ENCODE measurements at regions not wholly inside any gene's neighbourhood (a gene's known extent, or its start where the extent isn't known, plus 50 kb on each side); places are given as distances from the start of the nearest gene placed in this dataset.
"Not testable (repeated sequence)": the region's sequence is repeated elsewhere in the genome, so short reads cannot be mapped to it uniquely, and the experiment has no call there.

DNA sequence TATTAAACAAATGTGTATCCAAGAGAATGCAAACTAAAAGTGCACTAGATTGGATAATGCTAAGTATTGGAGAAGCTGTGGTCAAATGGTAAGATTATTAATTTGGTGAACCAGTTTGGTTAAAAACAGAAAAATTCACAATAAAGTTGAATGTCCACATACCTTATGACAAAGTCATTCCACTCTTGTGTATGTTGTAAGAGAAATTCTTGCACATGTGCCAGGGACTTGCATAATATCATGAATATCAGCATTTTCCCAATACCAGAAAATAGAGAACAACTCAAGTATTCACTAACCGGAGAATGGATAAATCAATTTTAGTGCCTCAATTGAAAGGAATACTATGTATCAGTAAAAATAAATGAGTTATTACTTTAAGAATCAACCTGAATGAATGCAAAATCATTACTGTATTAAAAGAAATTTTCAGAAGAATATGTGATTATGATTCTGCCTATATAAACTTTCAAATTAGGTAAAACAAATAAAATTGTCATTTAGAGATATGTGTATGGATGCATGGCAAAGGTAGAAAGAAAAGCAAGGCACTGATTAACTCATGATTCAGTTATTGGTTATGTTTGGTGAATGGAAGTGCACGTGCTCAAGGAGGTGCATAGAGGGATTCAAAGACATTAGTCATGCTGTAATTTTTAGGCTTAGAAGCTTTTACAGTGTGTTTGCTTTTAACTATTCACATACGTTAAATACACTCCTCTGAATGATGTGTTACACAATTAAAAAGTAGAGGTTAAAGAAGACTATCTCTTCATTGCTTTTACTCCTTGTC is 217.4 kb upstream of the KCNK2 start:
- no peak for DNase-seq

DNA sequence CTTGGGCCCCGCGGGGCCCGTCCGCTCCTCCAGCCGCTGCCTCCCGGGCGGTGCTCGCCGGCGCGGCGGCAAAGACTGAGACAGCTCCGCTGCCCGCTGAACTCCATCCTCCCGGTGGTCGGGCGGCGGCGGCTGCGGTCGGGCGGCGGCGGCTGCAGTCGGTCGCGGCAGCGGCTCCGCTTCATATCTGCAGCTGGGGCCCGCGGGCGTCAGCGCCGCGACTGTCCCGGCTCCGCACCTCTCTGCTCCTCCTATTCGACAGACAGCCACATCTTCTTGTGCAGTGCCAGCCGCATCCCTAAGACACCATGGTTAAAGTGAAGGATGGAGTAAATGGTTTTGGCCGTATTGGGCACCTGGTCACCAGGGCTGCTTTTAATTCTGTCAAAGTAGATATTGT is 212.1 kb upstream of the KCNK2 start:
- DNase-seq, result not testable (repeated sequence)

DNA sequence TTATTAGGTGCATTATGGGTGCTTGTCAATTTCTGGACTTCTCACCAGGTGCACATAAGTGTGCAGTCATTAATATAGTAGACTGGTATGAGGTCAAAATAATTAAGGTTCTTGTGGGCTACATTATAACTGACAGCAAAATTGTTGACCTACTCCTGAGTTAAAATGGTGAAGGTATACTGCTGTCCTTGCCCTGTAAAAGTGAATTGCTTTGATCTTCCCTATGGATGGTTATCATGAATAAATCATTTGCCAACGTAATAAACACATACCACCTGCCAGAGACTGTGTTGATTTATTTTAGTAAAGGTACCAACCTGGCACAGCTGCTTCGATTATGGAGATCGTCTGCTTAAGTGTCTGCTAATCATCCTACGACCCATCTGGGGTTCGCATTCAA is 201.6 kb upstream of the KCNK2 start:
- no peak for DNase-seq

DNA sequence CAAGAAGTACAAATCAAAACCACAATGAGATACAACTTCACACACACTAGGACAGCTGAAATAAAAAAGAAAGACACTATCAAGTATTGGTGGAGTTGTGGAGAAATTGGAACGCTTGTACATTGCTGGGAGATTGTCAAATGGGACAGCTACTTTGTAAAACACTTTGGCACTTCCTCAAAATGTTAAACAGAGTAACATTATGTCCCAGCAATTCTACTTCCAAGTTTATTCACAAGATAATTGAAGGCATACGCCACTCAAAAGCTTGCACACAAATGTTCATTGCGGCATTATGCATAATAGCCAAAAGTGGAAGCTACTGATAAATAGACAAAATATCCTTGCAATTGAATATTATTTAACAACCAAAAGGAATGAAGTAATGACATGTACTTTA is 199.9 kb upstream of the KCNK2 start:
- no peak for DNase-seq

DNA sequence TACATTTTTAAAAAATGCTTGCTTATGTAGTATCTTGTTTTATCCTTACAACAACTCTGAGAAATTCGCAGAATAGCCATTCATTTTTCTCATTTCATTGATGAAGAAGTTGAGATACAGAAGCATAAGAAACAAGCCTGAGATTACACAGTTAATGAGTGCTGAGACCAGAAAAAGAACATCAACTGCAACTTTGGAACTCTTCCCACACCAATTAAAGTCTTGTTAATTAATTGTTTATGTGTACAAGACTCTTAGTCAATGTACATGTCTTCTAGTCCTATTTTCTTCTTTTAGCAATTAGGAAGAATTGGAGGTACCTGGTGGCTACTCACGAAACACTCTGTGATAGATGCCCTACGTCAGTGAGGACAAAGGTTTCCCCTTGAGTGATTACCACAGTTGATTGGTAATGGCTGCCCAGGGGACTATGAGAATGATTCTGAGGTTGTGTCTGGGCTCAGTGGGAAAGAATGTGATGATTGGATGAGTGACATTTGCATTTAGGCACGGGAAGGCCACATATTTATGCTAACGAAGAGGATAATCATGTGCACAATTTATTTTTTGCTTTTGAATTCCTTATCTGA is 187.4 kb upstream of the KCNK2 start:
- DNase-seq, result no peak

DNA sequence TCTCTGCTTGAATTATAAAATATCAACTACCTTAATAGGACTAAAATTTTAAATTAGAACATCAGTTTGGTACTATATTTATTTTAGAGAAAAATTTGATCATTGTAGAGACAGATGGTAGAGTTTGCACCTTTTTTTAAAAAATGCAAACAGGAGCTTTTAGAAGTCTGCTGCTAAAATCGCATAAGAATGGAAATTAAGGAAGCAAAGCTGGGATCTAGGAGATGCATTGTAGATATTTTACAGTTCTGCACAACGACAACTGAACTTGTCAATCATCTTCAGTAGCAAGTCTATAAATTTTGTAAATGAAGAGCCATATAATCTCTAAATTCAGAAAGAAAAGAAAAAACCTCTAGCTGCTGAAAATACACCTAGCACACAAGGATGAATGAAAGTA is 185.6 kb upstream of the KCNK2 start:
- no peak for DNase-seq

DNA sequence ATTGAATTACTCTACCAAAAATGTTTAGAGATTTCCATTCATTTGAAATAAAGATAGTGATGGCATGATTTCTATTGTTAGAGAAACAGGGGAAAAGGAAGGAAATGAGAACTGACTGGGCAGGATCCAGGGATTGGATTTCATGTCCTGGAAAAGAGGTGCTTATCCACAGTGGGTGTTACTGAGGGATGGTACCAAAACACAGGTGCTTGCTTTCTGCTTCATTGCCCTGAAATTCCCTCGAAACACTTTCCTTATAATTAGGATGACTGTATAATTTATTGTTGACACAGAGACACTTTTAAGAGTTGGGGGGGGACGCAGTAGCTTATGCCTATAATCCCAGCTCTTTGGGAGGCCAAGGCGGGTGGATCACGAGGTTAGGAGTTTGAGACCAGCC is 185.0 kb upstream of the KCNK2 start:
- no peak for DNase-seq

DNA sequence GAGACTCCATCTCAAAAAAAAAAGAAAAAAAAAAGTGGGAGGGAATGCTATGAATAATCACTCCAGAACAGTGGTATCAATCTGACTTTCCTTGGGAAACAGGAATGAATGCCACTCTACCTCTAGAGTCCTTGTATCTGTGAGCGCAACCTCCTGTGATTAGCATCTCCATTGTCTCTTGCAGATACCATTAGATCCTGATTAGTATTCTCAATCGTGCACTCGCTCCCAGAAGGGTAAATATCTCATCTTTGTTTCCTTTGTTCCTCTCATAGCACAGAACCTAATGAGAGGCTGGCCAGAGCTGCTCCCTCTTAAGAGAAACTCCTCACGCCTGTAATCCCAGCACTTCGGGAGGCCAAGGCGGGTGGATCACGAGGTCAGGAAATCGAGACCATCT is 184.4 kb upstream of the KCNK2 start:
- no peak for DNase-seq

DNA sequence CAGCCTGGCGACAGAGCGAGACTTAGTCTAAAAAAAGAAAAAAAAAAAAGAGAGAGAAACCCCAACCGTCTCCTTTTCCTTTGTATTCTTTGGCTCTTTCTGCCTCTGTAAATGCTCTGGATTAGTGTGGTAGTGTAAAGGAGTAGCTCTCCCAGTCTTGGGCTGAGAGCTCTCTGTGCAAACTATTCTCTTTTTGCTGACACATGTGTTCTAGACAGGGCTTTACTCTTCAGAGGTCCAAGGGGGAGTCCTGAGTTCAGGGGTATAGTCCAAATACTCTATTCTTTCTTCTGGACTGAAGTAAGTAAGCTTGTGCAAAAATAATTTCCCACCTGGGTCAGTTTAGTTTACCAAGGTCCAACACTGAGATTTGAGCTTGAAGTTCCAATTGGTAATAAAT is 183.8 kb upstream of the KCNK2 start:
- no peak for DNase-seq

DNA sequence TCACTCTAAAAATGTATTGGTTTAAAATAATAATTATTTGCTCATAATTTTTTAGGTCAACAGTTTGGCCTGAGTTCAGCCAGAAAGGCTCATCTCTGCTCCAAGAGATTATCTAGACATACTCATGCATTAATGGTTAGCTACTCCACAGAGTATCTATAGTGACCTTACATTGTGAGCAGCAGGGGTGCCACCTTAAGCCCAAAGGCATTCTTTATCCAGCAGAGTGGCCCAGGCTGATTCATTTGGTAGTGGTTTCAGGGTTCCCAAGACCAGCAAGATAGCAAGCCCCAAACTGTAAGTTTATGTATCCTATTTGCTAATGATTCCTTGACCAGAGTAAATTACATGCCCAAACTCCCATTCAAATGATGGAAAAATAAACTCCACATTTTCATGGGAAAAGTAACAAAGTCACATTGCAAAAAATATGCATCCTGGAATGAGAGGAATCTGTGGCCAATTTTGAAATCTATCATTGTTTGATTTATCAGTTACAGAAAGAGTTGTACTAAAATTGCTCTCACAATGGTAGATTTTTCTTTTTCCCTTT is 182.6 kb upstream of the KCNK2 start:
- DNase-seq, result no peak

DNA sequence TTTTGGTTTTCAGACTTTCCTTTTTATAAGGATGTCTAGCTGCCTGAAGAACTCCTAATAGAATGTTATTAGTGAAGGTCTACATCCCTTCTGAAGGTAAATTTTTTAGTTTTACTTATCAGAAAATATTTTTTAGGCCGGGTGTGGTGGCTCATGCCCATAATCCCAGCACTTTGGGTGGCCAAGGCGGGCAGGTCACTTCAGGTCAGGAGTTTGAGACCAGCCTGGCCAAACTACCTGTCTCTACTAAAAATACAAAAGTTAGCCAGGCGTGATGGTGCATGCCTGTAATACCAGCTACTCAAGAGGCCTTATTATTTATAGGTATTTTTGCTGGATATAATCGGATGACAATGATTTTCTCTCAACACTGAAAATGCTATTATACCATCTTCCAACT is 181.9 kb upstream of the KCNK2 start:
- DNase-seq, result no peak

DNA sequence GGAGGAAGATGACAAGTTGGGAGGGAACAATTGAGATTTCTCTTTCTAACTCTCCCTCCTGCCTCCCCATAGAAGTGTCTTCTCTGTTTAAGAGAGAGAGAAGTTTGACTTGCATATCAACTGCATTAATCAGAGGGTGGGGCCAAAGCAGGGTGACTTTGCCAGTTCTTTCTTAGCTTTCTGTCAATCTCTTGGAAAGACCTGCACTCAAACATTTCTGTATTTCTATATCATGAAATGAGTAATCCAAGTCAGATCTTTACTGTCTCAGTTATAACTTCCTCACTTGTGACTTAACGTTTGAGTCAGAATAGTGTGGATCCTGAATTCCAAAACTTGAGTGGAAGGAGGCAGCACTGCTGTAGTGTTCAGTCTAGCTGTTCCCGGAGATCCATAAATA is 180.8 kb upstream of the KCNK2 start:
- no peak for DNase-seq

DNA sequence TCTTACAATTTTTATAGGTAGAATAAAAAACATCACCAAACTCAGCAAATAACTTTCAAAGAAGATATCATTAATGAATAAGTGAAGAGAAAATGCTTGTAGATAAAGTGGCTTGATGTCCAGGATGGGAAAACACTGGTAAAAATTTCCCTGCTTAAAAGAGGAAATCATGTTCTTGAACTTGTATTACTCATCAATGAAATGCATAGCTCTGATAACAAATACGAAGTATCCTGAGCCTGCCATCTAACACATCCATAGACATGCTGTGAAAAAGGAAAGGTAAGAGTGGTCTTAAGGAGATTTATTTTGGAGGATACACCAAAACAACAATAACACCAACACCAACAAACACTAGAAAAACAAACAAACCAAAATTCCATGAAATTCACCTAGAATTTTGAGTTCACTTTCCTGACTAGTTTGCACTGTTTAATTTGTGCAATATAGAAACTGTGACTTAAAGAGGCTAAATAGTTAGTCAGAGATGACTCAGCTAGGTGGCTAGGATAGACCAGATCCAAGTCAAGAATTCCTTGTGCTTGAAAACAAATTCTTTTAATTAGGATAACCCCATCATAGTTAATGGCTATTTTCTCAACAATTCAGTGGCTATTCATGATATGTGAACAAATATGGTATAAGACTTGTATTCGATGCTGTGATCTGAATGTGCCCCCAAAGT is 179.8 kb upstream of the KCNK2 start:
- DNase-seq, result no peak

DNA sequence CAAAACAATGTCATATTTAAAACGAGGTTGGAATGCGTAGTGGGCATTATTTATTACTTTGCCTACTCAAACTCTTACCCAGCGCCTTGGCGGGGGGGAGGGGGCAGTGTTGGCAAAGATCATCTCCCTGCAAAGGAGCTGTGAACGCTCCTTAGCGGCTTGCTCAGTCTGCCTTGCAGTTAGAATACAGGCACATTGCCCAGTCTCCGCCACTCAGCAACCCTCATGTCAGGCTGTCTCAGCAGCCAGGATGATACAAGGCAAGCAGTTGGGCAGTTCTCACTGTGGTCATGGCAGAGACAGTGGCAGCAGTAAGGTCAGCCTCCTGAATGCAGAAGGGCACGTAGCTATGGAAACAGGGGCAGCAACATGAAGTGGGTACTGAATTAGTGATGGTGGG is 170.4 kb upstream of the KCNK2 start:
- no peak for DNase-seq

DNA sequence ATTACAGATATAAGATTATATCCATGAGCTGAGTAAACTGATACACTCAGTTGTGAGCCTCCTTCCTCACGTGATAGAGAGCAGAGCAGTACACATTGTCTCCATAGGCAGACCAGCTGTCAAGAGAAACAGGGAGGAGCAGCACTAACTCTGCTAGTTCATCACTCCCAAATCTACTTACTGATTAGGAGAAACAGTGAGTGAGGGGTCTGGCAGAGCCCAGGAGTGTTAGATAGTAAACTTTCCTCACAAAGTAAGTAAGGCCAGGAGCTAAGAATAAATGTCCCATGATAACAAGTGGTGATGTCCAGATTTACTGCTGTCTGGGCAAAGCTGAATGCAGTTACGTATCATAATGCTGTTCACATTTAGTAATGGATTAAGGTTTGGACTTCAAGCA is 168.6 kb upstream of the KCNK2 start:
- no peak for DNase-seq

DNA sequence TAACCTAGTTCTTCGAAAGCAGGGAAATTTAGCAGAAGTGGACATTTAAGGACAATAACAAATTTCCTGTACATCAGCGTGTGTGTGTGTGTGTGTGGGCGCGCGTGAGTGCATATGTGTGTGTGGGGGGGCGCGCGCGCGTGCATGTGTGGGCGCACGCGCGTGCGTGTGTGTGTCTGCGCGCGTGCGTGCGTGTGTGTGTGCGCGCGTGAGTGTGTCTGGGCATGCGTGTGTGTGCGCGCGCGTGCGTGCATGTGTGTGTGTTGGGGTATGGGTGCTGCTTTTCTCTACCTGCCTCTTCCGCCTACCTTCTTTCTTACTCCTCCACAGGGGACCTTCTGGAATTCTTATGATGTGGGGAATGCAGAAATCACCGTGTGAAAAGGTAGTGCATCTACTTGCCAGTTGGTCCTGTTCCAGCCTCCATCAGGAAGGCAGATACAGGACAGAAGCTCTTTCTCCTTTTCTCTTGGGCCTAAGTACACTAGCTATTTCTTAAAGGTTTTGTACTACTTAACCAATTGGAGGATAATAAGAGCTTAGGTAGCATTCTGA is 165.4 kb upstream of the KCNK2 start:
- no peak for DNase-seq

DNA sequence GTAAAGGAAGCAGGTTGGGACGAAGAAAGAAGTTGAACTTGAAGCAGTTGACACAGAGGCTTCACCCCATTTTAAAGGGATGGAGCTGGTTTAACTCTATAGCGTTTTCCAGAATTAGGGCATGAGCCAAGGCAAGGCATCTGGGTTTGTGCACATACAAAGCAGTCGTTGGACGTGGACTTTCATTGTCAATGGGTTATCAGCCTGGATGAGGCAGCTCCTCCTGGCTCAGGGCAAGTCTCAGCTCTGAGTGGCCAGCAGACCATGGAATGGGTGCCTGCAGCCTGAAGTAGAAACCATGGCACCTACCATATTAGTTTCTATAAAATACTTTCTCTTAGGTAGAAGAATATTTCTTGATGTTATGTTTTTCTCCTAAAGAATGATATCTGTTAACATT is 163.8 kb upstream of the KCNK2 start:
- no peak for DNase-seq

DNA sequence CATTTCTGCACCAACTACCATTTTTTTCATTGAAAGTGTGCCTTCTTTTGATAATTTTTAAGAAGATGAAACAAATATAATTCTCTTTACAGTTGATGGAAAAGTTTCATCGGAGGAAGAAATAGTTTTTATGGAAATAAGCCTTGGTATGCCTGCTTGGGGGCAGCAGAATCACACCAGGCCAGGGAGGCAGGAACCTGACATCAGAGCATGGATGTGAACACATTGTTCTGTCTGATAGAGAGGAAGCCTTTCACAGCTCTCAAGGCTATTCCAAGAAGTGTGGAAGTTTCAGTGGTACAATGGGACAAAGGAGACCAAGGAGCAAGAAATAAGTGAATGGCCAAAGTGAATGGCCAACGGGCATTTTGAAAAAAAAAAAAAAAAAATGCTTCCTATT is 162.2 kb upstream of the KCNK2 start:
- no peak for DNase-seq

DNA sequence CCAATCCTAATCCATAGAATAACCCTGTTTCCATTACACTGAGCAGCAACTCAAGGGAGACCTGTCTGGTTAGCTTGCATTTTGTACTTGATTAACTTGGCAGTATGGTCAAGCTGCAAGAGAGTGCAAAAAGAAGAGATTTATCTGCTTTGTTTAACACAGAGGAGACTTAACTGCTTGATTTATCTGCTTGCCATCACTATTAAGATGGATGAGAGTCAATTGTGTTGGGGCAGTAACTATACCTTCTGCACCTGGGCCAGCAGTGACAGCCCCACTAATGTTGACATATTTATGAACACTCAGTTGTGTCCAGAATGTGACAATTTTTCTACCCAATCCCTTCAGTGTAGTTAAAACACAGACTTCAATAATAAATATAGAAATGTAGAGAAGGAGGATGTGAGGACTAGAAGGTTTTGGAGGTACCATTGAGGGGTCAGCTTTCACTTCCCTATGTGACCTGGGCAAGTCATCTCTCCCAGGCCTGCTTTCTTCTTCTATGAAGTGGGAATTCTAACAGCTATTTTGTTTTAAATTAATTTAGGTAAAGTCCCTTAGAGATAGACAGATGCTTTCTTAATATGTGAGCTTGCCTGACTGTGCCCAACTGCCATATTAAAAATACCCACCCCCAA is 159.1 kb upstream of the KCNK2 start:
- DNase-seq, result no peak

DNA sequence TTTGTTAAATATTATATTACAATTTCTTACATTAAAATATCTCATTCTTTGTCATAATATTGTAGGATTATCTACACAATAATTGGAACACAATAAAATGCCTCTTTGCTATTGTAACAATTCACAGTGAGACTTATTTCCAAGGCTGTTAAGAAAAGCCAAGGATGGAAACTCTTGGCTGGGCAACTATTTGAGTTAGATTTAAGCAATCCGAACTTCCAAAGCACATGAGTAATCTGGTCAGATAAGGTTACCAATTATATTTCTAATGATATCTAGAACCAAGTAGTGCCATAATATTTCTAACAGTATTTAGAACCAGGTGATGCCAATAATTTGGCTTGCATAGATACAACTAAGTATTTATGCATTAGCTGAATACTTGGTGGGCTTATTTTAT is 154.7 kb upstream of the KCNK2 start:
- DNase-seq, result no peak

DNA sequence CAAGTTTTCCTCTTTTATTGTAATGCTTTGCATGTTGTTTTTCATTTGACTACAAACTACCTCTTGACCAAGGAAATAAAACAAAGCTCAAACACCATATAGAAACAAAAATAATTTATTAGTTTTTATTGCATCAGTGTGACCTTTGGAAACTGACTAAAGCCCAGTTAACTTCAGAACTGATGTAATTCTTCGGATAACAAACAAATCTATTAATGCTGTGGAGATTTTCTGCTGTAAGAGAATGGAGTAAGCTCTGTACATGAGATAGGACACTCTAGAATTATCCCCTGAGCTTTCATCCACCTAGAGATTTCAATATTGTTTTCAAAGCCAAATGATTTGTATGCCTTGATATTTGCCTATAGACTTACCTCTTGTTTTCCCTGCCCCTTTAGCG is 154.0 kb upstream of the KCNK2 start:
- DNase-seq, result no peak

DNA sequence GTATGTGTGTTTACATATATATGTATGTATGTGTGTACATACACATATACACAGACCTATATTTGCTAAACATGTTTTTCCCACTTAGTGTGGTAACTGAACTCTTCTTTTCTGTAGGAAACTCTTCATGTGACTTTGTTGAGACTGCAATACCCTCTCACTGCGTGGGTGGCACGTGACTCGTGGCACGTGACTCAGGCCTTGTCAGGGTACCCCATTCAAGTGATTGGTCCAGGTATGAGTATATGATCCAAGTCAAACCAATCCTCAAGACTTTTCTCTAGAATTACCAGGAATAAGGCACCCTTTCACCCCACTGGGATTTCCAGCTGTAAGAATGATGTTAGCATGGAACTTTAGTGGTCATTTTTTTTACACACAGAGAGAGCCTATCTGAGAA is 149.2 kb upstream of the KCNK2 start:
- no peak for DNase-seq

DNA sequence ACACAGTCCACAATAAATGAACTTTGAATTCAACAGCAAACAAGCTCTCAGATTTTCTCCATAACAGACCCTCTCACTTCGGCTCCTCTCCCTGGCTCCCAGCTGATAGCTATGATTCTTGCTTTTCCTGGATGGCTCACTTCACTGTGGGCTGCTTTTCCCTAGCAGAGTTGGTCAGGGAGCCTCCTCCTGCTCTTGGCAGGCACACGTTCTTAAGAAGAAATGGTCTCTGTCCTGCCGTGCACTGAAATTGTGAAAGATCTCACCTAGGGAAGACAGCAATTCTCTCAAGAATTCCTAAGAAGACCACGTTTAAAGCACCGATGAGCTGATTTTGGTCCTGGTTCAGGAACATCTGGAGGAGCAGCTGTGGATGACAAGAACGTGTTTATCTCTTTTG is 148.5 kb upstream of the KCNK2 start:
- no peak for DNase-seq
